HFFc6 (cell line): ENCODE measurements at regions not wholly inside any gene's neighbourhood (a gene's known extent, or its start where the extent isn't known, plus 50 kb on each side); places are given as distances from the start of the nearest gene placed in this dataset.

Experiments used
- DNase-seq: peaks from one replicate; pipeline ENCODE4 v3.0.0-alpha.2; 2018
- H3K27ac Mint-ChIP-seq: 2 replicates; pipeline ENCODE4 v1.8.0; 2020; ENCODE audit warnings: mild to moderate bottlenecking, mixed read lengths
- H3K27me3 Mint-ChIP-seq: 2 replicates; pipeline ENCODE4 v1.8.0; 2021; ENCODE audit warnings: mild to moderate bottlenecking, moderate library complexity, mixed read lengths; ENCODE audit not compliant: insufficient read depth
- H3K36me3 Mint-ChIP-seq: 2 replicates; pipeline ENCODE4 v1.8.0; 2021; ENCODE audit warnings: low read depth, mixed read lengths
- H3K4me1 Mint-ChIP-seq: 2 replicates; pipeline ENCODE4 v1.8.0; 2020; ENCODE audit warnings: low read depth, mixed read lengths
- H3K4me3 Mint-ChIP-seq: 2 replicates; pipeline ENCODE4 v1.8.0; 2020; ENCODE audit warnings: mild to moderate bottlenecking, moderate library complexity, mixed read lengths
- H3K9me3 Mint-ChIP-seq: 2 replicates; pipeline ENCODE4 v1.8.0; 2020; ENCODE audit warnings: mild to moderate bottlenecking, mixed read lengths
- TF ChIP-seq, protein P1 (sequence below): fragments of 200-600 bp; sonication (generic); IDR thresholded peaks from 2 replicates; pipeline ENCODE4 v1.5.0; 2021; ENCODE audit warnings: antibody characterized with exemption, mild to moderate bottlenecking

- H3K9me3 Mint-ChIP-seq, result no peaks in the 10 kb centered on the region
- TF ChIP-seq, protein P1, sequence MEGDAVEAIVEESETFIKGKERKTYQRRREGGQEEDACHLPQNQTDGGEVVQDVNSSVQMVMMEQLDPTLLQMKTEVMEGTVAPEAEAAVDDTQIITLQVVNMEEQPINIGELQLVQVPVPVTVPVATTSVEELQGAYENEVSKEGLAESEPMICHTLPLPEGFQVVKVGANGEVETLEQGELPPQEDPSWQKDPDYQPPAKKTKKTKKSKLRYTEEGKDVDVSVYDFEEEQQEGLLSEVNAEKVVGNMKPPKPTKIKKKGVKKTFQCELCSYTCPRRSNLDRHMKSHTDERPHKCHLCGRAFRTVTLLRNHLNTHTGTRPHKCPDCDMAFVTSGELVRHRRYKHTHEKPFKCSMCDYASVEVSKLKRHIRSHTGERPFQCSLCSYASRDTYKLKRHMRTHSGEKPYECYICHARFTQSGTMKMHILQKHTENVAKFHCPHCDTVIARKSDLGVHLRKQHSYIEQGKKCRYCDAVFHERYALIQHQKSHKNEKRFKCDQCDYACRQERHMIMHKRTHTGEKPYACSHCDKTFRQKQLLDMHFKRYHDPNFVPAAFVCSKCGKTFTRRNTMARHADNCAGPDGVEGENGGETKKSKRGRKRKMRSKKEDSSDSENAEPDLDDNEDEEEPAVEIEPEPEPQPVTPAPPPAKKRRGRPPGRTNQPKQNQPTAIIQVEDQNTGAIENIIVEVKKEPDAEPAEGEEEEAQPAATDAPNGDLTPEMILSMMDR, result no peak
- H3K4me1 Mint-ChIP-seq, result peaks cover 12% of the 10 kb centered on the region
Observed at GRCh38 chr3:193978486-193978885, 157.5 kb upstream of the HES1 start.

GRCh38 chr3:193980326-193980725, 155.6 kb upstream of the HES1 start:
- H3K4me1 Mint-ChIP-seq, result no peaks in the 10 kb centered on the region
- H3K9me3 Mint-ChIP-seq, result no peaks in the 10 kb centered on the region
- no peaks in the 10 kb centered on the region for H3K36me3 Mint-ChIP-seq
- H3K27ac Mint-ChIP-seq, result no peak overlapping the region
- H3K27me3 Mint-ChIP-seq, result peaks cover 44% of the 10 kb centered on the region
- DNase-seq, result no peak
- H3K4me3 Mint-ChIP-seq, result no peak overlapping the region
- TF ChIP-seq, protein P1, result no peak

More at GRCh38 chr3:193978486-193978885, 157.5 kb upstream of the HES1 start:
- peaks cover 54% of the 10 kb centered on the region for H3K27me3 Mint-ChIP-seq
- no peak for DNase-seq
- H3K4me3 Mint-ChIP-seq, result no peak overlapping the region
- H3K27ac Mint-ChIP-seq, result no peak overlapping the region
- no peaks in the 10 kb centered on the region for H3K36me3 Mint-ChIP-seq

- Mint-ChIP-seq H3K9me3 (no peaks in the 10 kb centered on the region), H3K36me3 (no peaks in the 10 kb centered on the region), H3K4me1 (no peaks in the 10 kb centered on the region), H3K4me3 (no peak overlapping the region), H3K27ac (no peak overlapping the region), H3K27me3 (peaks cover 40% of the 10 kb centered on the region)
- TF ChIP-seq, protein P1, result no peak
- no peak for DNase-seq
Observed at GRCh38 chr3:193980905-193981304, 155.0 kb upstream of the HES1 start.

DNA sequence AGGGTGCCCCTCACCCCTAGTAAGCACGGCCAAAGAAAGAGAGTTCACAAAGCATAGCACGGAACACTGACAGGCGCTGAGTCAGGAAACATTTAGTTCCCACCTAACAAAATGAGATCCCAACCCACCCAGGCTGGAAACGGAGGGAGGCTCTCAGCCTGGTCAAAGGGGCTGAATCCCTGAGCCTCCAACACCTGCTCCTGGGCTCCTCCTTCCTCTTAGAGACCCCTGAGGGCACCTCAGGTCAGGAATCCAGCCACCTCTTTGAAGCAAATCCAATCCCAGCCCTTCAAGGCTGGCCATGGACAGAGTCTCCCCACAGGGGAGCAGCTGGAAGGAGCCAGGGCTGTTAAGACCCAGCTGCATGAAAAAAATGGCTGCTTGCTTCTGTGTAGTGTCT, 154.4 kb upstream of the HES1 start:
- Mint-ChIP-seq H3K36me3 (no peaks in the 10 kb centered on the region), H3K9me3 (no peaks in the 10 kb centered on the region), H3K4me1 (no peaks in the 10 kb centered on the region), H3K27ac (no peak overlapping the region), H3K27me3 (peaks cover 39% of the 10 kb centered on the region), H3K4me3 (no peak overlapping the region)
- TF ChIP-seq, protein P1, result no peak
- DNase-seq, result no peak

DNA sequence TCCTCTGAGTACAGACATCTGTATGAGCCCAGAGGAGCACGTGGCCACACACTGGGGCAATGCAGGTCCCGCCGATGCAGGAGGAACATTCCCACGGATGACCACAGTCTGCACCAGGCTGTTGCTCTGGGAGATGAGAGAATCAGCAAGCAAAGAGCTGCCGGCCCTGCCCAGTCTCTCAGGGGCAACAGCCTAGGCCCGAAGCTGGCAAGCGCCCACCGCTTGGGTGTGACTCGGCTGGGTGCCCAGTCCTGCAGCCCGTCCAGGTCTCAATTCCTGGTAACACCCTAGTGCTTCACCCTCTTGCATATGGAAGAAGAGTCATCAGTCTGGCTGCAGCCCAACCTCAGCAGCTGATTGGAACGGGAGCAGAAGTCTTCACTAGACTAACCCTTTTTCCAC, 153.7 kb upstream of the HES1 start:
- H3K4me3 Mint-ChIP-seq, result no peak overlapping the region
- DNase-seq, result no peak
- H3K9me3 Mint-ChIP-seq, result no peaks in the 10 kb centered on the region
- H3K27ac Mint-ChIP-seq, result no peak overlapping the region
- no peaks in the 10 kb centered on the region for H3K4me1 Mint-ChIP-seq
- TF ChIP-seq, protein P1, result no peak
- peaks cover 36% of the 10 kb centered on the region for H3K27me3 Mint-ChIP-seq
- no peaks in the 10 kb centered on the region for H3K36me3 Mint-ChIP-seq
